ENCODE measurements at regions not wholly inside any gene's neighbourhood (a gene's known extent, or its start where the extent isn't known, plus 50 kb on each side); places are given as distances from the start of the nearest gene placed in this dataset.
"Not testable (repeated sequence)": the region's sequence is repeated elsewhere in the genome, so short reads cannot be mapped to it uniquely, and the experiment has no call there.

- Mint-ChIP-seq H3K27me3 (ENCODE audit: low read depth) (no peaks in the 10 kb centered on the region), H3K4me3 (no peak overlapping the region), H3K36me3 (ENCODE audit: insufficient read depth) (no peaks in the 10 kb centered on the region), H3K4me1 (ENCODE audit: low read depth) (no peaks in the 10 kb centered on the region), H3K9me3 (peaks cover 2% of the 10 kb centered on the region)
- DNase-seq: no peak
- no peak for ATAC-seq
Measured at GRCh38 chr7:34207810-34208209, 302.5 kb downstream of the BMPER start.

GRCh38 chr7:34208878-34209621 lies 303.7 kb downstream of the BMPER start:
- no peaks in the 10 kb centered on the region for H3K4me1 Mint-ChIP-seq (ENCODE audit: low read depth)
- peaks cover 4% of the 10 kb centered on the region for H3K9me3 Mint-ChIP-seq
- no peak overlapping the region for H3K4me3 Mint-ChIP-seq
- ATAC-seq (no peak), DNase-seq (no peak)
- H3K27me3 Mint-ChIP-seq (ENCODE audit: low read depth): no peaks in the 10 kb centered on the region
- no peaks in the 10 kb centered on the region for H3K36me3 Mint-ChIP-seq (ENCODE audit: insufficient read depth)

GRCh38 chr7:34211018-34211417 lies 305.7 kb downstream of the BMPER start:
- no peaks in the 10 kb centered on the region for H3K27me3 Mint-ChIP-seq (ENCODE audit: low read depth)
- H3K9me3 Mint-ChIP-seq: peaks cover 4% of the 10 kb centered on the region
- ATAC-seq (no peak), DNase-seq (no peak)
- H3K36me3 Mint-ChIP-seq (ENCODE audit: insufficient read depth): no peaks in the 10 kb centered on the region
- no peak overlapping the region for H3K4me3 Mint-ChIP-seq
- H3K4me1 Mint-ChIP-seq (ENCODE audit: low read depth): no peaks in the 10 kb centered on the region

- H3K4me1 Mint-ChIP-seq (ENCODE audit: low read depth): no peaks in the 10 kb centered on the region
- peaks cover 3% of the 10 kb centered on the region for H3K9me3 Mint-ChIP-seq
- H3K27me3 Mint-ChIP-seq (ENCODE audit: low read depth): no peaks in the 10 kb centered on the region
- DNase-seq (no peak), ATAC-seq (no peak)
- H3K4me3 Mint-ChIP-seq: no peak overlapping the region
- no peaks in the 10 kb centered on the region for H3K36me3 Mint-ChIP-seq (ENCODE audit: insufficient read depth)
Measured at GRCh38 chr7:34217972-34218371, 312.6 kb downstream of the BMPER start.

GRCh38 chr7:34219153-34219718 lies 313.9 kb downstream of the BMPER start:
- ATAC-seq (no peak), DNase-seq (no peak)
- Mint-ChIP-seq H3K4me3 (no peak overlapping the region), H3K36me3 (ENCODE audit: insufficient read depth) (no peaks in the 10 kb centered on the region), H3K4me1 (ENCODE audit: low read depth) (no peaks in the 10 kb centered on the region), H3K27me3 (ENCODE audit: low read depth) (no peaks in the 10 kb centered on the region), H3K9me3 (peaks cover 3% of the 10 kb centered on the region)

GRCh38 chr7:34220506-34221185 lies 315.3 kb downstream of the BMPER start:
- H3K9me3 Mint-ChIP-seq: peaks cover 3% of the 10 kb centered on the region
- H3K36me3 Mint-ChIP-seq (ENCODE audit: insufficient read depth): no peaks in the 10 kb centered on the region
- H3K27me3 Mint-ChIP-seq (ENCODE audit: low read depth): no peaks in the 10 kb centered on the region
- no peaks in the 10 kb centered on the region for H3K4me1 Mint-ChIP-seq (ENCODE audit: low read depth)
- no peak for DNase-seq
- no peak for ATAC-seq
- no peak overlapping the region for H3K4me3 Mint-ChIP-seq

GRCh38 chr7:34222316-34222715 lies 317.0 kb downstream of the BMPER start:
- Mint-ChIP-seq H3K4me3 (no peak overlapping the region), H3K9me3 (peaks cover 3% of the 10 kb centered on the region), H3K4me1 (ENCODE audit: low read depth) (no peaks in the 10 kb centered on the region), H3K36me3 (ENCODE audit: insufficient read depth) (no peaks in the 10 kb centered on the region), H3K27me3 (ENCODE audit: low read depth) (no peaks in the 10 kb centered on the region)
- no peak for DNase-seq
- no peak for ATAC-seq

GRCh38 chr7:34222722-34223121 lies 317.4 kb downstream of the BMPER start:
- Mint-ChIP-seq H3K4me1 (ENCODE audit: low read depth) (no peaks in the 10 kb centered on the region), H3K4me3 (no peak overlapping the region), H3K9me3 (peaks cover 3% of the 10 kb centered on the region), H3K27me3 (ENCODE audit: low read depth) (no peaks in the 10 kb centered on the region), H3K36me3 (ENCODE audit: insufficient read depth) (no peaks in the 10 kb centered on the region)
- DNase-seq (no peak), ATAC-seq (no peak)

GRCh38 chr7:34224281-34224680 lies 318.9 kb downstream of the BMPER start:
- no peak for ATAC-seq
- no peaks in the 10 kb centered on the region for H3K4me1 Mint-ChIP-seq (ENCODE audit: low read depth)

GRCh38 chr7:34225193-34225592 lies 319.9 kb downstream of the BMPER start:
- ATAC-seq: no peak
- Mint-ChIP-seq H3K9me3 (peaks cover 3% of the 10 kb centered on the region), H3K36me3 (ENCODE audit: insufficient read depth) (no peaks in the 10 kb centered on the region), H3K27me3 (ENCODE audit: low read depth) (no peaks in the 10 kb centered on the region), H3K4me1 (ENCODE audit: low read depth) (no peaks in the 10 kb centered on the region), H3K4me3 (no peak overlapping the region)
- DNase-seq: no peak

More at GRCh38 chr7:34224281-34224680, 318.9 kb downstream of the BMPER start:
- DNase-seq: no peak
- Mint-ChIP-seq H3K9me3 (peaks cover 3% of the 10 kb centered on the region), H3K36me3 (ENCODE audit: insufficient read depth) (no peaks in the 10 kb centered on the region), H3K4me3 (no peak overlapping the region), H3K27me3 (ENCODE audit: low read depth) (no peaks in the 10 kb centered on the region)

GRCh38 chr7:34227525-34227924 lies 322.2 kb downstream of the BMPER start:
- Mint-ChIP-seq H3K27me3 (ENCODE audit: low read depth) (no peaks in the 10 kb centered on the region), H3K9me3 (peaks cover 3% of the 10 kb centered on the region), H3K4me1 (ENCODE audit: low read depth) (no peaks in the 10 kb centered on the region), H3K36me3 (ENCODE audit: insufficient read depth) (no peaks in the 10 kb centered on the region), H3K4me3 (no peak overlapping the region)
- DNase-seq (no peak), ATAC-seq (no peak)

- not testable (repeated sequence) for DNase-seq; H3K9me3 Mint-ChIP-seq; H3K4me3 Mint-ChIP-seq; ATAC-seq; H3K36me3 Mint-ChIP-seq (ENCODE audit: insufficient read depth); H3K27me3 Mint-ChIP-seq (ENCODE audit: low read depth); H3K4me1 Mint-ChIP-seq (ENCODE audit: low read depth)
Measured at GRCh38 chr7:34235101-34235500, 329.8 kb downstream of the BMPER start.

GRCh38 chr7:34236057-34236456 lies 330.7 kb downstream of the BMPER start:
- Mint-ChIP-seq H3K36me3 (ENCODE audit: insufficient read depth) (no peaks in the 10 kb centered on the region), H3K4me3 (no peak overlapping the region), H3K4me1 (ENCODE audit: low read depth) (no peaks in the 10 kb centered on the region), H3K27me3 (ENCODE audit: low read depth) (no peaks in the 10 kb centered on the region), H3K9me3 (peaks cover 6% of the 10 kb centered on the region)
- ATAC-seq (no peak), DNase-seq (no peak)

- no peak for ATAC-seq
- no peak overlapping the region for H3K4me3 Mint-ChIP-seq
- no peaks in the 10 kb centered on the region for H3K4me1 Mint-ChIP-seq (ENCODE audit: low read depth)
- peaks cover 6% of the 10 kb centered on the region for H3K9me3 Mint-ChIP-seq
- DNase-seq: no peak
- H3K27me3 Mint-ChIP-seq (ENCODE audit: low read depth): no peaks in the 10 kb centered on the region
- no peaks in the 10 kb centered on the region for H3K36me3 Mint-ChIP-seq (ENCODE audit: insufficient read depth)
Measured at GRCh38 chr7:34236839-34237492, 331.6 kb downstream of the BMPER start.
